HepG2 (cell line): ENCODE measurements at regions not wholly inside any gene's neighbourhood (a gene's known extent, or its start where the extent isn't known, plus 50 kb on each side); places are given as distances from the start of the nearest gene placed in this dataset.

Experiments
- FOXK1 ChIP-seq: sonication (generic); formaldehyde crosslinking; IDR thresholded peaks from 2 replicates; pipeline ENCODE4 v1.4.0; 2020; ENCODE audit warnings: low read depth, missing genetic modification reagents, borderline replicate concordance
- HOXA9 ChIP-seq: sonication (generic); formaldehyde crosslinking; IDR thresholded peaks from 2 replicates; pipeline ENCODE4 v1.8.1; 2022; ENCODE audit warnings: missing genetic modification reagents, mild to moderate bottlenecking, moderate library complexity, borderline replicate concordance
- JARID2 ChIP-seq: sonication (generic); formaldehyde crosslinking; IDR thresholded peaks from 2 replicates; pipeline ENCODE4 v1.8.1; 2023; ENCODE audit warnings: missing genetic modification reagents, inconsistent platforms; ENCODE audit not compliant: insufficient replicate concordance
- NCOA5 ChIP-seq: sonication (generic); formaldehyde crosslinking; IDR thresholded peaks from 2 replicates; pipeline ENCODE4 v1.4.0; 2020; ENCODE audit warnings: missing genetic modification reagents
- NFIB ChIP-seq: sonication (generic); formaldehyde crosslinking; IDR thresholded peaks from 2 replicates; pipeline ENCODE4 v1.9.0; 2021; ENCODE audit warnings: missing genetic modification reagents, mild to moderate bottlenecking, borderline replicate concordance
- POGZ ChIP-seq: sonication (generic); formaldehyde crosslinking; IDR thresholded peaks from 2 replicates; pipeline ENCODE4 v1.4.0; 2020; ENCODE audit warnings: mild to moderate bottlenecking, missing genetic modification reagents
- STAG1 ChIP-seq: sonication (generic); formaldehyde crosslinking; IDR thresholded peaks from 2 replicates; pipeline ENCODE4 v1.4.0; 2020; ENCODE audit warnings: missing genetic modification reagents
- TEAD3 ChIP-seq: optimal IDR thresholded peaks from 2 replicates; pipeline ENCODE3; 2016; ENCODE audit warnings: borderline replicate concordance
- ZNF205 ChIP-seq: IDR thresholded peaks from 2 replicates; pipeline ENCODE4 v1.6.1; 2018; ENCODE audit warnings: missing biosample characterization, missing genetic modification reagents
- ZNF292 ChIP-seq: sonication (generic); formaldehyde crosslinking; IDR thresholded peaks from 2 replicates; pipeline ENCODE4 v1.8.1; 2022; ENCODE audit warnings: mild to moderate bottlenecking, low read depth, missing genetic modification reagents, borderline replicate concordance
- ZNF335 ChIP-seq: sonication (generic); formaldehyde crosslinking; IDR thresholded peaks from 2 replicates; pipeline ENCODE4 v1.4.0; 2020; ENCODE audit warnings: missing genetic modification reagents
- ZNF468 ChIP-seq: sonication (generic); formaldehyde crosslinking; IDR thresholded peaks from 2 replicates; pipeline ENCODE4 v1.8.0; 2022; ENCODE audit warnings: mild to moderate bottlenecking, moderate library complexity, missing genetic modification reagents
- ZNF501 ChIP-seq: sonication (generic); formaldehyde crosslinking; IDR thresholded peaks from 2 replicates; pipeline ENCODE4 v1.5.1; 2020; ENCODE audit warnings: mild to moderate bottlenecking, moderate library complexity, missing genetic modification reagents
- ZNF577 ChIP-seq: sonication (generic); formaldehyde crosslinking; IDR thresholded peaks from 2 replicates; pipeline ENCODE4 v1.4.0; 2020; ENCODE audit warnings: mild to moderate bottlenecking, low read depth, missing genetic modification reagents, borderline replicate concordance
- ZNF670 ChIP-seq: sonication (generic); formaldehyde crosslinking; IDR thresholded peaks from 2 replicates; pipeline ENCODE4 v1.8.0; 2022; ENCODE audit warnings: mild to moderate bottlenecking, missing genetic modification reagents, borderline replicate concordance
- ZNF777 ChIP-seq: sonication (generic); formaldehyde crosslinking; IDR thresholded peaks from 2 replicates; pipeline ENCODE4 v1.4.0; 2020; ENCODE audit warnings: missing genetic modification reagents
- TF ChIP-seq, protein P1 (sequence below): sonication (generic); formaldehyde crosslinking; IDR thresholded peaks from 2 replicates; pipeline ENCODE4 v1.4.0; 2020; ENCODE audit warnings: mild to moderate bottlenecking, missing genetic modification reagents, borderline replicate concordance
- TF ChIP-seq, protein P2 (sequence below): sonication (generic); formaldehyde crosslinking; IDR thresholded peaks from 2 replicates; pipeline ENCODE4 v1.5.0; 2020; ENCODE audit warnings: mild to moderate bottlenecking, low read depth, missing genetic modification reagents, borderline replicate concordance
- TF ChIP-seq, protein P3 (sequence below): conservative IDR thresholded peaks from 2 replicates; pipeline ENCODE4 v1.6.1; 2018; ENCODE audit warnings: missing genetic modification reagents
- TF ChIP-seq, protein P4 (sequence below): sonication (generic); formaldehyde crosslinking; IDR thresholded peaks from 2 replicates; pipeline ENCODE4 v1.5.0; 2020; ENCODE audit warnings: mild to moderate bottlenecking, missing genetic modification reagents, moderate library complexity
- TF ChIP-seq, protein P5 (sequence below): IDR thresholded peaks from 2 replicates; pipeline ENCODE4 v1.6.1; 2016

DNA sequence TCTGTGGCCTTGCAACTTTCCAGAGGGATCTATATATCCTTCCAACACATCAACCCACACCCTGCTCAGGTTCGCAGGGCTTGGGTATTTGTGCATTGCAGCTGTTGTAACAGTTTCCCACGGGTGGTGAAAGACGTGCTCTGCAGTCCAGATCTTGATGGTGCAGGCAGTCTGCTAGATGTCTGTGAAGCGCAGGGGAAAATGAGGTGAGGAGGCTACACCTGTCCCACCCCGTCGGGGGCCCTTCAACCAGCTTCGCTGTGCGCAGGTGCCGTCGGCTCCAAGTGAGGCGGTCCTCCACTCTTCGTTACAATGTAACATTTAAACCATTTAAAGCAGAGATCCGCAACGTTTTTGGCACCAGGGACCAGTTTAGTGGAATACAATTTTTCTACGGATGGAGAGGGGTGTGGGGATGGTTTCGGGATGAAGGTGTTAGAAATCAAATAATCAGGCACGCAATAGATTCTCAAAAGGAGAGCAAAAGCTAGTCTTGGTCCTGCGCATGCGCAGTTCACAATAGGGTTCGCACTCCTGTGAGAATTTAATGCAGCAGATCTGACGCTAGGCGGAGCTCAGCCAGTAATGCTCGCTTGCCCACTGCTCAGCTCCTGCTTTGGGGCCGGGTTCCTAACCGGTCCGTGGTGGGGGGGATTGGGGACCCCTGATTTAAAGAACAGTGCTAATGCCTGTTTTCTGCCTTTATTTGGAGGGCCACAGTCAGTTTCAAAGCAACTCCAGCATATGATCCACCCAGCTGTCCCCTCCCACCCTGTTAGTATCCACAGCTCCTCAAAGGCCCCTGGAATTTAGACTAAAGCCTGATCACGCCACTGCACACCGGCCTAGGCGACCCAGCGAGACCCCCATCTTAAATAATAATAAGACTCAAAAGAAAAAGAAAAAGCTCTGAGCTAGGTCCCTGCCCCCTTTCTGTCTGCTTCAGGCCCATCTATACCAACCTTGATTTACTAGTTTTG, 97.1 kb upstream of the SELENOP start (continued):
- TF ChIP-seq ZNF468 (CRISPR knock-in tag) (no peak), ZNF670 (CRISPR knock-in tag) (no peak), TEAD3 (CRISPR knock-in tag) (peak; percentile 41), NCOA5 (CRISPR knock-in tag) (no peak), ZNF501 (CRISPR knock-in tag) (peak; percentile 77; the same call in 1 of the 2 replicates), POGZ (CRISPR knock-in tag) (0 out of 2 replicates have a peak, but pooled peaks have one; percentile 53), HOXA9 (CRISPR knock-in tag) (no peak), ZNF577 (CRISPR knock-in tag) (no peak), FOXK1 (CRISPR knock-in tag) (no peak), STAG1 (CRISPR knock-in tag) (peak; percentile 74), NFIB (CRISPR knock-in tag) (no peak), ZNF335 (CRISPR knock-in tag) (no peak), JARID2 (CRISPR knock-in tag) (no peak), ZNF292 (CRISPR knock-in tag) (peak; percentile 59; the same call in 1 of the 2 replicates), ZNF777 (CRISPR knock-in tag) (peak; percentile 87), ZNF205 (CRISPR knock-in tag) (peak; percentile 46; the same call in 1 of the 2 replicates)
- TF ChIP-seq, protein P1, sequence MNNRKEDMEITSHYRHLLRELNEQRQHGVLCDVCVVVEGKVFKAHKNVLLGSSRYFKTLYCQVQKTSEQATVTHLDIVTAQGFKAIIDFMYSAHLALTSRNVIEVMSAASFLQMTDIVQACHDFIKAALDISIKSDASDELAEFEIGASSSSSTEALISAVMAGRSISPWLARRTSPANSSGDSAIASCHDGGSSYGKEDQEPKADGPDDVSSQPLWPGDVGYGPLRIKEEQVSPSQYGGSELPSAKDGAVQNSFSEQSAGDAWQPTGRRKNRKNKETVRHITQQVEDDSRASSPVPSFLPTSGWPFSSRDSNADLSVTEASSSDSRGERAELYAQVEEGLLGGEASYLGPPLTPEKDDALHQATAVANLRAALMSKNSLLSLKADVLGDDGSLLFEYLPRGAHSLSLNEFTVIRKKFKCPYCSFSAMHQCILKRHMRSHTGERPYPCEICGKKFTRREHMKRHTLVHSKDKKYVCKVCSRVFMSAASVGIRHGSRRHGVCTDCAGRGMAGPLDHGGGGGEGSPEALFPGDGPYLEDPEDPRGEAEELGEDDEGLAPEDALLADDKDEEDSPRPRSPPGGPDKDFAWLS (CRISPR knock-in tag): no peak
- TF ChIP-seq, protein P2, sequence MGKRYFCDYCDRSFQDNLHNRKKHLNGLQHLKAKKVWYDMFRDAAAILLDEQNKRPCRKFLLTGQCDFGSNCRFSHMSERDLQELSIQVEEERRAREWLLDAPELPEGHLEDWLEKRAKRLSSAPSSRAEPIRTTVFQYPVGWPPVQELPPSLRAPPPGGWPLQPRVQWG (CRISPR knock-in tag): no peak
- TF ChIP-seq, protein P3, sequence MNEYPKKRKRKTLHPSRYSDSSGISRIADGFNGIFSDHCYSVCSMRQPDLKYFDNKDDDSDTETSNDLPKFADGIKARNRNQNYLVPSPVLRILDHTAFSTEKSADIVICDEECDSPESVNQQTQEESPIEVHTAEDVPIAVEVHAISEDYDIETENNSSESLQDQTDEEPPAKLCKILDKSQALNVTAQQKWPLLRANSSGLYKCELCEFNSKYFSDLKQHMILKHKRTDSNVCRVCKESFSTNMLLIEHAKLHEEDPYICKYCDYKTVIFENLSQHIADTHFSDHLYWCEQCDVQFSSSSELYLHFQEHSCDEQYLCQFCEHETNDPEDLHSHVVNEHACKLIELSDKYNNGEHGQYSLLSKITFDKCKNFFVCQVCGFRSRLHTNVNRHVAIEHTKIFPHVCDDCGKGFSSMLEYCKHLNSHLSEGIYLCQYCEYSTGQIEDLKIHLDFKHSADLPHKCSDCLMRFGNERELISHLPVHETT (CRISPR knock-in tag): no peak
- TF ChIP-seq, protein P4, sequence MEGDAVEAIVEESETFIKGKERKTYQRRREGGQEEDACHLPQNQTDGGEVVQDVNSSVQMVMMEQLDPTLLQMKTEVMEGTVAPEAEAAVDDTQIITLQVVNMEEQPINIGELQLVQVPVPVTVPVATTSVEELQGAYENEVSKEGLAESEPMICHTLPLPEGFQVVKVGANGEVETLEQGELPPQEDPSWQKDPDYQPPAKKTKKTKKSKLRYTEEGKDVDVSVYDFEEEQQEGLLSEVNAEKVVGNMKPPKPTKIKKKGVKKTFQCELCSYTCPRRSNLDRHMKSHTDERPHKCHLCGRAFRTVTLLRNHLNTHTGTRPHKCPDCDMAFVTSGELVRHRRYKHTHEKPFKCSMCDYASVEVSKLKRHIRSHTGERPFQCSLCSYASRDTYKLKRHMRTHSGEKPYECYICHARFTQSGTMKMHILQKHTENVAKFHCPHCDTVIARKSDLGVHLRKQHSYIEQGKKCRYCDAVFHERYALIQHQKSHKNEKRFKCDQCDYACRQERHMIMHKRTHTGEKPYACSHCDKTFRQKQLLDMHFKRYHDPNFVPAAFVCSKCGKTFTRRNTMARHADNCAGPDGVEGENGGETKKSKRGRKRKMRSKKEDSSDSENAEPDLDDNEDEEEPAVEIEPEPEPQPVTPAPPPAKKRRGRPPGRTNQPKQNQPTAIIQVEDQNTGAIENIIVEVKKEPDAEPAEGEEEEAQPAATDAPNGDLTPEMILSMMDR: peak; percentile 92
- TF ChIP-seq, protein P5, sequence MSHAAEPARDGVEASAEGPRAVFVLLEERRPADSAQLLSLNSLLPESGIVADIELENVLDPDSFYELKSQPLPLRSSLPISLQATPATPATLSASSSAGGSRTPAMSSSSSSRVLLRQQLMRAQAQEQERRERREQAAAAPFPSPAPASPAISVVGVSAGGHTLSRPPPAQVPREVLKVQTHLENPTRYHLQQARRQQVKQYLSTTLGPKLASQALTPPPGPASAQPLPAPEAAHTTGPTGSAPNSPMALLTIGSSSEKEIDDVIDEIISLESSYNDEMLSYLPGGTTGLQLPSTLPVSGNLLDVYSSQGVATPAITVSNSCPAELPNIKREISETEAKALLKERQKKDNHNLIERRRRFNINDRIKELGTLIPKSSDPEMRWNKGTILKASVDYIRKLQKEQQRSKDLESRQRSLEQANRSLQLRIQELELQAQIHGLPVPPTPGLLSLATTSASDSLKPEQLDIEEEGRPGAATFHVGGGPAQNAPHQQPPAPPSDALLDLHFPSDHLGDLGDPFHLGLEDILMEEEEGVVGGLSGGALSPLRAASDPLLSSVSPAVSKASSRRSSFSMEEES (CRISPR knock-in tag): no peak
